ENCODE measurements at regions not wholly inside any gene's neighbourhood (a gene's known extent, or its start where the extent isn't known, plus 50 kb on each side); places are given as distances from the start of the nearest gene placed in this dataset.

DNA sequence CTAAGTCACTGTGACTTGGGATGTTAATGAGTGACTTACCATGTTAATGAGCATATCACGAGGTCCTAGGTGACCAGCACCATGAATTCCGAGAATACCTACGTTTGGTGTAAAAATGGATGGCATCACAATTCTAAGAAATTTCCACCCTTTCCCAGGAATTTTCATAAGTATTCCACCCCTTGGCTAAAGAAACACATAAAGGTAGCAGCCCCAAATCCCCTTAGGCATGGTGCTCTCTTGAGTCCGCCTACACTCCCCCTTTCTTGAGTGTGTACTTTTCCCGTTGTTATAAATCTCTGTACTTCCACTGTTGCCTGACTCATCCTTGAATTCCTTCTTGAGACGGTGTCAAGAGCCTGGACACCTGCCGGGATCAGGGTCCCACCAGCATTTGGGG is 504.0 kb upstream of the RBFOX1 start:
- Histone ChIP-seq H3K9me3 (ENCODE audit: insufficient read depth, low read length) (no peaks in the 10 kb centered on the region), H4K20me1 (ENCODE audit: low read depth, low read length) (no peaks in the 10 kb centered on the region), H3K27me3 (ENCODE audit: low read length) (no peaks in the 10 kb centered on the region), H3K4me2 (ENCODE audit: low read depth, low read length, poor library complexity, severe bottlenecking) (no peak overlapping the region), H3K27ac (ENCODE audit: low read depth, low read length) (no peak overlapping the region), H3F3A (ENCODE audit: insufficient read depth) (no peaks in the 10 kb centered on the region), H3K9me2 (replicated peaks; ENCODE audit: insufficient read depth, low read length) (no peaks in the 10 kb centered on the region), H3K79me2 (ENCODE audit: insufficient read depth, low read length) (no peaks in the 10 kb centered on the region), H3K4me3 (ENCODE audit: insufficient read depth, low read length, poor library complexity, severe bottlenecking) (no peak overlapping the region), H3K9ac (ENCODE audit: low read length) (no peak overlapping the region), H3K36me3 (ENCODE audit: low read length) (no peaks in the 10 kb centered on the region), H2AFZ (ENCODE audit: low read depth, low read length, severe bottlenecking) (no peak overlapping the region)
- TF ChIP-seq EZH2phosphoT487 (conservative IDR thresholded peaks at IDR 0.05; ENCODE audit: low read length): no peak
- TF ChIP-seq, protein P1, sequence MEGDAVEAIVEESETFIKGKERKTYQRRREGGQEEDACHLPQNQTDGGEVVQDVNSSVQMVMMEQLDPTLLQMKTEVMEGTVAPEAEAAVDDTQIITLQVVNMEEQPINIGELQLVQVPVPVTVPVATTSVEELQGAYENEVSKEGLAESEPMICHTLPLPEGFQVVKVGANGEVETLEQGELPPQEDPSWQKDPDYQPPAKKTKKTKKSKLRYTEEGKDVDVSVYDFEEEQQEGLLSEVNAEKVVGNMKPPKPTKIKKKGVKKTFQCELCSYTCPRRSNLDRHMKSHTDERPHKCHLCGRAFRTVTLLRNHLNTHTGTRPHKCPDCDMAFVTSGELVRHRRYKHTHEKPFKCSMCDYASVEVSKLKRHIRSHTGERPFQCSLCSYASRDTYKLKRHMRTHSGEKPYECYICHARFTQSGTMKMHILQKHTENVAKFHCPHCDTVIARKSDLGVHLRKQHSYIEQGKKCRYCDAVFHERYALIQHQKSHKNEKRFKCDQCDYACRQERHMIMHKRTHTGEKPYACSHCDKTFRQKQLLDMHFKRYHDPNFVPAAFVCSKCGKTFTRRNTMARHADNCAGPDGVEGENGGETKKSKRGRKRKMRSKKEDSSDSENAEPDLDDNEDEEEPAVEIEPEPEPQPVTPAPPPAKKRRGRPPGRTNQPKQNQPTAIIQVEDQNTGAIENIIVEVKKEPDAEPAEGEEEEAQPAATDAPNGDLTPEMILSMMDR (IDR thresholded peaks at IDR 0.05; ENCODE audit: insufficient read depth, low read length, poor library complexity, severe bottlenecking): no peak

DNA sequence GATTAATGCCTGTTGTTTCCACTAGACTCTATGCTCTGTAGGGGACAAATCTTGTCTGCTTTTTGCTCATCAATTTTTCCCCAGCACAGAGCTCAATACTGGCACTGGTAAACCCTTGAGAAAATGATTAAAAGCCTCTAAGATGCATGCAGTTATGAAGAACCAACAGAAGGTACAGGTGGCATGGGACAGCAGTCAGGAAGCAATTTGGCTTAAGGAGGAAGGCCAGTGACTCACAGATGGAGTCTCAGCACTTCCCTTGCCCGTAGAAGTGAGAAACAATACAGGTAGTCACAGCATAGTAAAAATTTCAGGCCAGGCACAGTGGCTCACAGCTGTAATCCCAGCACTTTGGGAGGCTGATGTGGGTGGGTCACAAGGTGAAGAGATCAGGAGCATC is 504.7 kb upstream of the RBFOX1 start:
- H3K79me2 ChIP-seq (ENCODE audit: insufficient read depth, low read length): no peaks in the 10 kb centered on the region
- TF ChIP-seq EZH2phosphoT487 (conservative IDR thresholded peaks at IDR 0.05; ENCODE audit: low read length): no peak
- TF ChIP-seq, protein P1 (IDR thresholded peaks at IDR 0.05; ENCODE audit: insufficient read depth, low read length, poor library complexity, severe bottlenecking): no peak
- no peak overlapping the region for H3K27ac ChIP-seq (ENCODE audit: low read depth, low read length)
- no peaks in the 10 kb centered on the region for H3F3A ChIP-seq (ENCODE audit: insufficient read depth)
- H3K9me3 ChIP-seq (ENCODE audit: insufficient read depth, low read length): no peaks in the 10 kb centered on the region
- no peak overlapping the region for H3K9ac ChIP-seq (ENCODE audit: low read length)
- H3K9me2 ChIP-seq (replicated peaks; ENCODE audit: insufficient read depth, low read length): no peaks in the 10 kb centered on the region
- no peaks in the 10 kb centered on the region for H3K36me3 ChIP-seq (ENCODE audit: low read length)
- no peaks in the 10 kb centered on the region for H4K20me1 ChIP-seq (ENCODE audit: low read depth, low read length)
- no peaks in the 10 kb centered on the region for H3K27me3 ChIP-seq (ENCODE audit: low read length)
- no peak overlapping the region for H2AFZ ChIP-seq (ENCODE audit: low read depth, low read length, severe bottlenecking)
- H3K4me2 ChIP-seq (ENCODE audit: low read depth, low read length, poor library complexity, severe bottlenecking): no peak overlapping the region
- H3K4me3 ChIP-seq (ENCODE audit: insufficient read depth, low read length, poor library complexity, severe bottlenecking): no peak overlapping the region

DNA sequence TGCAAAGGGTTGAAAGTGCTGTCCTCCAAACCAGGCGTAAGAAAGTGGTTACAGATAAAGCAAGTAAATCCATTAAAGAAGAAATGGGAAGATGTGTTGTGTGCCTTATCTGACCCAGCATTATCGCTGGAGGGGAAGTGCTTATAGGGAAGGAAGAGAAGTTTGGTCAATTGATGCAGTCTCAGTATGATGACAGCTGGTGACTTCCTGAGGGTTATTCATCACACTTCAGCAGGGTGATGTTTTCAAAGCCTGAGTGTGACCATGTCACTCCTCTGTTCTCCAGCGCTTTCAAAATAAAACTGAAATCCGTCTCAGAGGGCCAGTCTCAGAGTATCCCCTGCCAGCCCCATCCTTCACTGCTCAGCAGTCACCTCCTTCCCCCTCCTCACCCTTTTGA is 505.4 kb upstream of the RBFOX1 start:
- H3F3A ChIP-seq (ENCODE audit: insufficient read depth): no peaks in the 10 kb centered on the region
- no peak overlapping the region for H2AFZ ChIP-seq (ENCODE audit: low read depth, low read length, severe bottlenecking)
- no peaks in the 10 kb centered on the region for H3K9me3 ChIP-seq (ENCODE audit: insufficient read depth, low read length)
- no peaks in the 10 kb centered on the region for H3K9me2 ChIP-seq (replicated peaks; ENCODE audit: insufficient read depth, low read length)
- H4K20me1 ChIP-seq (ENCODE audit: low read depth, low read length): no peaks in the 10 kb centered on the region
- no peaks in the 10 kb centered on the region for H3K27me3 ChIP-seq (ENCODE audit: low read length)
- H3K27ac ChIP-seq (ENCODE audit: low read depth, low read length): no peak overlapping the region
- no peak overlapping the region for H3K9ac ChIP-seq (ENCODE audit: low read length)
- no peaks in the 10 kb centered on the region for H3K79me2 ChIP-seq (ENCODE audit: insufficient read depth, low read length)
- no peak overlapping the region for H3K4me2 ChIP-seq (ENCODE audit: low read depth, low read length, poor library complexity, severe bottlenecking)
- no peak for TF ChIP-seq EZH2phosphoT487 (conservative IDR thresholded peaks at IDR 0.05; ENCODE audit: low read length)
- no peak overlapping the region for H3K4me3 ChIP-seq (ENCODE audit: insufficient read depth, low read length, poor library complexity, severe bottlenecking)
- H3K36me3 ChIP-seq (ENCODE audit: low read length): no peaks in the 10 kb centered on the region

DNA sequence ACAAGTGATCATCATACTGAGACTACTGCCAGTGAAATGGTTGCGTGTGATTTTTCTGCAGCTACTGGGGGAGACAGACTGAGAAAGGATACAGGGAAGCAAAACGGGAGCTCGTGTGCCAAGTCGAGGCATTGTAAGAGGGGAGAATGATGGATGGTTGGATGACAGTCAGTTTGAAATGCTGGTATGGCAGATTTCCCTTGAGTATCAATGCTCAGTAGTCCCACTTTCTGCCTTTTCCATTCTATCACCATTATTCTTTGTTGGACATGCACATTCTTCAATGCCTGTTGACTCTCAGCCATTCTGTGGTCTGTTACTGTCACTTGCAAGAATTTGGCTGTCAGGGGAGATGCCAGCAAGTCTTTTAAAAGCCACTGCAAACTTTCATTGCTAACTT is 510.6 kb upstream of the RBFOX1 start:
- TF ChIP-seq EZH2phosphoT487 (conservative IDR thresholded peaks at IDR 0.05; ENCODE audit: low read length): no peak
- TF ChIP-seq, protein P1 (IDR thresholded peaks at IDR 0.05; ENCODE audit: insufficient read depth, low read length, poor library complexity, severe bottlenecking): no peak
- Histone ChIP-seq H3K9me2 (replicated peaks; ENCODE audit: insufficient read depth, low read length) (no peaks in the 10 kb centered on the region), H3K36me3 (ENCODE audit: low read length) (no peaks in the 10 kb centered on the region), H2AFZ (ENCODE audit: low read depth, low read length, severe bottlenecking) (no peak overlapping the region), H3K27me3 (ENCODE audit: low read length) (no peaks in the 10 kb centered on the region), H3K4me3 (ENCODE audit: insufficient read depth, low read length, poor library complexity, severe bottlenecking) (no peak overlapping the region), H3K9me3 (ENCODE audit: insufficient read depth, low read length) (no peaks in the 10 kb centered on the region), H3K9ac (ENCODE audit: low read length) (no peak overlapping the region), H3F3A (ENCODE audit: insufficient read depth) (no peaks in the 10 kb centered on the region), H3K27ac (ENCODE audit: low read depth, low read length) (no peak overlapping the region), H3K4me2 (ENCODE audit: low read depth, low read length, poor library complexity, severe bottlenecking) (no peak overlapping the region), H4K20me1 (ENCODE audit: low read depth, low read length) (no peaks in the 10 kb centered on the region), H3K79me2 (ENCODE audit: insufficient read depth, low read length) (no peaks in the 10 kb centered on the region)

Measured in SU-DHL-6 (cell line).